Spleen (tissue), 11 donors: ENCODE measurements at regions not wholly inside any gene's neighbourhood (a gene's known extent, or its start where the extent isn't known, plus 50 kb on each side); places are given as distances from the start of the nearest gene placed in this dataset.

Experiments used
- DNase-seq: peaks from one replicate; pipeline ENCODE4 v3.0.0-alpha.2; 2020
- H3K27ac ChIP-seq, 8 donors: fragments of 200-600 bp; sonication (generic) in 7 of 8; 1 replicate in 4 of 8; 2 replicates in 4 of 8; pipeline versions ENCODE4 v1.5.0 to v1.8.0; 2016 to 2021; ENCODE audit warnings: inconsistent platforms in 4 of 8, mild to moderate bottlenecking in 4 of 8, moderate library complexity in 1 of 8
- H3K27me3 ChIP-seq, 7 donors: fragments of 200-600 bp; sonication (generic) in 6 of 7; replicated peaks in 1 of 7; 1 replicate in 4 of 7; 2 replicates in 3 of 7; pipeline versions ENCODE4 v1.5.0 to v1.8.0; 2016 to 2021; ENCODE audit warnings: inconsistent platforms in 3 of 7, mild to moderate bottlenecking in 1 of 7
- H3K36me3 ChIP-seq, 6 donors: fragments of 200-600 bp; sonication (generic) in 5 of 6; 1 replicate in 4 of 6; 2 replicates in 2 of 6; pipeline versions ENCODE4 v1.5.0 to v1.8.0; 2016 to 2021; ENCODE audit warnings: inconsistent platforms in 2 of 6
- H3K4me1 ChIP-seq, 6 donors: fragments of 200-600 bp; sonication (generic) in 5 of 6; 1 replicate in 3 of 6; 2 replicates in 3 of 6; pipeline versions ENCODE4 v1.5.0 to v1.8.0; 2016 to 2021; ENCODE audit warnings: inconsistent platforms in 3 of 6
- H3K4me3 ChIP-seq, 8 donors: fragments of 200-600 bp; sonication (generic) in 7 of 8; 1 replicate in 4 of 8; 2 replicates in 4 of 8; pipeline versions ENCODE4 v1.5.0 to v1.8.0; 2016 to 2021; ENCODE audit warnings: inconsistent platforms in 4 of 8, mild to moderate bottlenecking in 4 of 8, moderate library complexity in 2 of 8
- H3K9me3 ChIP-seq, 8 donors: fragments of 200-600 bp; sonication (generic) in 7 of 8; 1 replicate in 4 of 8; 2 replicates in 4 of 8; pipeline versions ENCODE4 v1.5.0 to v1.8.0; 2016 to 2021; ENCODE audit warnings: inconsistent platforms in 4 of 8
- CTCF ChIP-seq, 11 experiments: fragments of 200-600 bp in 7 of 11; fragments of 450-650 bp in 4 of 11; sonication (generic) in 4 of 11; IDR thresholded peaks in 8 of 11; conservative IDR thresholded peaks in 3 of 11; 1 replicate in 7 of 11; 2 replicates in 4 of 11; pipeline versions ENCODE4 v1.4.0 to v1.8.0; 2016 to 2021; ENCODE audit warnings: antibody characterized with exemption in 11 of 11, inconsistent platforms in 4 of 11, mild to moderate bottlenecking in 1 of 11
- POLR2A ChIP-seq, 3 donors: fragments of 450-650 bp; IDR thresholded peaks; one replicate each; pipeline ENCODE4 v1.5.1; 2017; ENCODE audit warnings: antibody characterized with exemption in 3 of 3, mild to moderate bottlenecking in 1 of 3
- POLR2AphosphoS5 ChIP-seq, 3 donors: sonication (generic); formaldehyde crosslinking; IDR thresholded peaks; one replicate each; pipeline ENCODE4 v1.5.1; 2017; ENCODE audit warnings: antibody characterized with exemption in 3 of 3
- WGBS, 5 donors: extraction: QIAGEN DNeasy Blood & Tissue Kit in 3 of 5; methylation state at CpG; one replicate each; pipeline versions ENCODE4 v1.1.5 to v1.1.7; 2013 to 2018; 5-methylcytosine and 5-hydroxymethylcytosine counted together
- intact Hi-C: fragments of 100-400 bp; cut with DNase I; formaldehyde crosslinking; loops from one replicate; pipeline ENCODE4 v1.15.0; 2023; ENCODE audit warnings: low total_unique reads
- donor health status: healthy with polysubstance abuse.
- donor health status: DM: no; HTN: no; CAD: no; lungs with moderate emphysema.
- donor health status: DM: no; HTN: no; CAD: no.
- donor health status: Bipolar disorder and iron deficiency.
- donor health status: healthy.
- donor health status: DM: no; HTN: no; CAD: no.
- donor health status: DM: yes; HTN: yes; CAD: no.

DNA sequence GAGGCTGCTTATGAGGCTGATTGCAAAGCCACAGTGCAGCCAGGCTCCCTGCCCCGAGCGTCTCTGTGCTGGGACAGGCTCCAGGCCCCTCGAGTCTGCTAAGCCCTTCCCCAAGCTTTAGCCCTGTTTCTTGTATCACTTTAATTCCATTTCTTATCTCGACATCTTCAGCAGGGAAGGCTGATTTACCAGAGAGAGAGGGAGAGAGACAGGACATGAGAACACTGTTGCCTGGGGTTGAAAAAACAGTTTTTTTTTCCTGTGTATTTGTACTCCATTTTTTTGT is 386.5 kb downstream of the SMOC2 start:
- DNase-seq, result no peak

DNA sequence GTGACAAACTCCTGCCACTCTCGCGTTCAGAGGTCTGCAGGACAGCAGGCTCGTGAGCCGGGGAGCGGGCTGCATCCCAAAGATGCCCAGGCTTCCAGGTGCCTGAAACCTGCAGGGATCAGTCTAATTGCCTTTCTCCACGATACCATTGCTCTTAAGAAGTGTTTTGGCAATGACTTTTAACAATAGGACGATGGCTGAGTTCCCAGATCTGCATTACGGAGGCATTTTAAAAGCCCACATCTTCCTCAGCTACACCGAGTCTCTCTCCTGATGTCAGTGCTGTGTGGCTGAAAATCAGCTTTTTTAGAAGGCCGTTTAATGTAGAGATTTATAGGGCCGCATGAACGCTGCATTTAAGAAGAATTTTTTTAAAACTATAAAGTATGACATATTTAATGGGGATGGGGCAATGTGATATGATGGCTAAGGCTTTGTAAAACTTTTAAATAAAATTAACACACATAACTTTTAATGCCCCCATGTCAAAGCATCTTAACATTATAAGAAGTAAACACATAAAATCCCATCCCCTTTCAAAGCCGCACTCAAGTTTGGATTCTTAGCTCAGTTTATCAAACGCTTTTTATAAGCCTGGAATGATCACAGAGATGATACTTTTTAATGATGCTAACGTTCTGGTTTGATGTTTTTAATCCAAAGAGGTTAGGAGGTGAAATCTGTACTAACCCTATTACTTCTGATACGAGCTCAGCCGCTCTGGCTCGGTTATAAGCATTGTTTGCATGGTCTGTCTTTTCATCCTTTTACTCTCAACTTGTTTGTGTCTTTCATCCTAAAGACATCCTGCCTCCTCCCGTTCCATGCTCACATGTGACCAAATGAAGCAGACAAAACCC is 386.0 kb downstream of the SMOC2 start:
- Histone ChIP-seq H3K4me1 (no peaks in the 10 kb centered on the region), H3K9me3 (peaks cover 0 to 5% (median 0%) of the 10 kb centered on the region in 8 donors), H3K36me3 (no peaks in the 10 kb centered on the region), H3K27ac (no peak overlapping the region), H3K27me3 (no peaks in the 10 kb centered on the region), H3K4me3 (no peak overlapping the region)
- DNase-seq, result no peak
- WGBS, 5 donors, result 73 to 82% (median 77%) methylated on average over 19 of the region's 19 CpGs
- intact Hi-C loops, result no loop called here
- TF ChIP-seq POLR2AphosphoS5 (IDR thresholded peaks at IDR 0.05) (no peak), CTCF (IDR thresholded peaks at IDR 0.05 in 8 of 11, conservative IDR thresholded peaks at IDR 0.05 in 3 of 11) (no peak), POLR2A (IDR thresholded peaks at IDR 0.05) (no peak)

More for the DNA sequence above, 386.5 kb downstream of the SMOC2 start:
- WGBS, 5 donors, result 49 to 73% (median 64%) methylated on average over 4 of the region's 4 CpGs
- Histone ChIP-seq H3K9me3 (peaks cover 0 to 5% (median 0%) of the 10 kb centered on the region in 8 donors), H3K4me3 (no peak overlapping the region), H3K27me3 (no peaks in the 10 kb centered on the region), H3K27ac (no peak overlapping the region), H3K36me3 (no peaks in the 10 kb centered on the region), H3K4me1 (no peaks in the 10 kb centered on the region)
- intact Hi-C loops, result no loop called here
- TF ChIP-seq POLR2A (IDR thresholded peaks at IDR 0.05) (no peak), CTCF (IDR thresholded peaks at IDR 0.05 in 8 of 11, conservative IDR thresholded peaks at IDR 0.05 in 3 of 11) (no peak), POLR2AphosphoS5 (IDR thresholded peaks at IDR 0.05) (no peak)

DNA sequence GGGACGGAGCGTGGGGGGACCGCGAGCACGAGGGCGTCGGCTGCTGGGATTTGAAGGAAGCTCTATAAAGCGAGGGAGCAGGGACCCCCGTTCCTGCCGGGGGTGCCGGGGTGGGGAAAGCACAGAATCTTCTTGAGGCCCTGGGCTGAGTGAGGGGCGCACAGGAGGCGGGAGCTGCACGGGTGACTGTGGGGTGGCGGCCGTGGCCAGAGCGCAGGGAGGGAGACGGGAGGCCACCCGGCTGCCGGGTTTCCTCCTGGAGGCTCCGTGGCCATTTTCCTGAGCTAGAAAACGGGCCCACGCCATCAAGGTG is 385.1 kb downstream of the SMOC2 start:
- H3K4me1 ChIP-seq, result no peaks in the 10 kb centered on the region
- no peak overlapping the region for H3K4me3 ChIP-seq
- WGBS, 5 donors, result 94 to 96% (median 95%) methylated on average over 23 of the region's 23 CpGs
- no peak overlapping the region for H3K27ac ChIP-seq
- H3K36me3 ChIP-seq, result no peaks in the 10 kb centered on the region
- no peak for DNase-seq
- intact Hi-C loops, result no loop called here
- peaks cover 0 to 5% (median 0%) of the 10 kb centered on the region in 8 donors for H3K9me3 ChIP-seq
- no peaks in the 10 kb centered on the region for H3K27me3 ChIP-seq
- TF ChIP-seq POLR2AphosphoS5 (IDR thresholded peaks at IDR 0.05) (no peak), POLR2A (IDR thresholded peaks at IDR 0.05) (no peak), CTCF (IDR thresholded peaks at IDR 0.05 in 8 of 11, conservative IDR thresholded peaks at IDR 0.05 in 3 of 11) (no peak)

- TF ChIP-seq POLR2A (IDR thresholded peaks at IDR 0.05), result no peak
- Histone ChIP-seq H3K27ac (no peak overlapping the region), H3K4me3 (no peak overlapping the region), H3K36me3 (no peaks in the 10 kb centered on the region), H3K4me1 (no peaks in the 10 kb centered on the region), H3K27me3 (no peaks in the 10 kb centered on the region), H3K9me3 (peaks cover 0 to 5% (median 0%) of the 10 kb centered on the region in 8 donors)
- no peak for DNase-seq
- 89 to 94% (median 92%) methylated on average over 32 to 68 of the region's 68 CpGs for WGBS, 5 donors
- intact Hi-C loops, result no loop called here
Observed at GRCh38 chr6:168825226-168826077, 384.5 kb downstream of the SMOC2 start.
